ENCODE measurements at regions not wholly inside any gene's neighbourhood (a gene's known extent, or its start where the extent isn't known, plus 50 kb on each side); places are given as distances from the start of the nearest gene placed in this dataset.

GRCh38 chr14:29993143-29993542 lies 65.5 kb upstream of the PRKD1 start:
- TF ChIP-seq CTCF (IDR thresholded peaks at IDR 0.05; ENCODE audit: insufficient read depth, low read depth, low read length), result no peak
- TF ChIP-seq EZH2 (IDR thresholded peaks at IDR 0.05; ENCODE audit: insufficient read depth, low read length), result no peak

Data from astrocyte (in vitro differentiated cells and primary cell).